ENCODE measurements at regions not wholly inside any gene's neighbourhood (a gene's known extent, or its start where the extent isn't known, plus 50 kb on each side); places are given as distances from the start of the nearest gene placed in this dataset.
"Not testable (repeated sequence)": the region's sequence is repeated elsewhere in the genome, so short reads cannot be mapped to it uniquely, and the experiment has no call there.

GRCh38 chr14:101307162-101307561 lies 254.1 kb upstream of the DIO3 start:
- TF ChIP-seq, protein P1, sequence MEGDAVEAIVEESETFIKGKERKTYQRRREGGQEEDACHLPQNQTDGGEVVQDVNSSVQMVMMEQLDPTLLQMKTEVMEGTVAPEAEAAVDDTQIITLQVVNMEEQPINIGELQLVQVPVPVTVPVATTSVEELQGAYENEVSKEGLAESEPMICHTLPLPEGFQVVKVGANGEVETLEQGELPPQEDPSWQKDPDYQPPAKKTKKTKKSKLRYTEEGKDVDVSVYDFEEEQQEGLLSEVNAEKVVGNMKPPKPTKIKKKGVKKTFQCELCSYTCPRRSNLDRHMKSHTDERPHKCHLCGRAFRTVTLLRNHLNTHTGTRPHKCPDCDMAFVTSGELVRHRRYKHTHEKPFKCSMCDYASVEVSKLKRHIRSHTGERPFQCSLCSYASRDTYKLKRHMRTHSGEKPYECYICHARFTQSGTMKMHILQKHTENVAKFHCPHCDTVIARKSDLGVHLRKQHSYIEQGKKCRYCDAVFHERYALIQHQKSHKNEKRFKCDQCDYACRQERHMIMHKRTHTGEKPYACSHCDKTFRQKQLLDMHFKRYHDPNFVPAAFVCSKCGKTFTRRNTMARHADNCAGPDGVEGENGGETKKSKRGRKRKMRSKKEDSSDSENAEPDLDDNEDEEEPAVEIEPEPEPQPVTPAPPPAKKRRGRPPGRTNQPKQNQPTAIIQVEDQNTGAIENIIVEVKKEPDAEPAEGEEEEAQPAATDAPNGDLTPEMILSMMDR (IDR thresholded peaks at IDR 0.05; ENCODE audit: insufficient read depth, low read depth, low read length), result not testable (repeated sequence)
- TF ChIP-seq EZH2 (IDR thresholded peaks at IDR 0.05; ENCODE audit: insufficient read depth, low read length), result not testable (repeated sequence)

Measured in astrocyte (in vitro differentiated cells and primary cell).